GM21619 (cell line): ENCODE measurements at regions not wholly inside any gene's neighbourhood (a gene's known extent, or its start where the extent isn't known, plus 50 kb on each side); places are given as distances from the start of the nearest gene placed in this dataset.
"Not testable (repeated sequence)": the region's sequence is repeated elsewhere in the genome, so short reads cannot be mapped to it uniquely, and the experiment has no call there.

ENCODE experiments used
- ATAC-seq: cut with Tn5 transposase; IDR thresholded peaks from one replicate; pipeline ENCODE4 v1.9.1; 2021; ENCODE audit not compliant: unreplicated experiment

- ATAC-seq = no peak
Measured at GRCh38 chr5:50898966-50899365, 232.5 kb downstream of the PARP8 start.

GRCh38 chr5:50900952-50901510 is 234.6 kb downstream of the PARP8 start:
- ATAC-seq = no peak

GRCh38 chr5:50903651-50904050 is 237.2 kb downstream of the PARP8 start:
- no peak for ATAC-seq

GRCh38 chr5:50905996-50906570 is 239.6 kb downstream of the PARP8 start:
- ATAC-seq = no peak

- ATAC-seq = not testable (repeated sequence)
Measured at GRCh38 chr5:50920160-50920559, 253.7 kb downstream of the PARP8 start.

- no peak for ATAC-seq
Measured at GRCh38 chr5:50921366-50922133, 255.1 kb downstream of the PARP8 start.

GRCh38 chr5:50922134-50922941 is 255.9 kb downstream of the PARP8 start:
- not testable (repeated sequence) for ATAC-seq

- no peak for ATAC-seq
Measured at GRCh38 chr5:50922942-50923767, 256.7 kb downstream of the PARP8 start.

- ATAC-seq = no peak
Measured at GRCh38 chr5:50923768-50924494, 257.5 kb downstream of the PARP8 start.

- no peak for ATAC-seq
Measured at GRCh38 chr5:50927953-50928352, 261.5 kb downstream of the PARP8 start.

GRCh38 chr5:50929174-50929573 is 262.7 kb downstream of the PARP8 start:
- ATAC-seq = no peak

- no peak for ATAC-seq
Measured at GRCh38 chr5:50934343-50934742, 267.9 kb downstream of the PARP8 start.

GRCh38 chr5:50945139-50945538 is 278.7 kb downstream of the PARP8 start:
- ATAC-seq = no peak

- no peak for ATAC-seq
Measured at GRCh38 chr5:50947906-50948683, 281.7 kb downstream of the PARP8 start.

GRCh38 chr5:50953290-50953689 is 286.9 kb downstream of the PARP8 start:
- ATAC-seq = no peak

GRCh38 chr5:50958852-50959457 is 292.5 kb downstream of the PARP8 start:
- ATAC-seq = no peak

- ATAC-seq = peak; percentile 88
Measured at GRCh38 chr5:50962934-50963872, 296.8 kb downstream of the PARP8 start.
